SK-N-DZ (cell line): ENCODE measurements at regions not wholly inside any gene's neighbourhood (a gene's known extent, or its start where the extent isn't known, plus 50 kb on each side); places are given as distances from the start of the nearest gene placed in this dataset.

Experiments
- DNase-seq: peaks from one replicate; pipeline ENCODE4 v3.0.0-alpha.2; 2015; ENCODE audit warnings: low spot score

GRCh38 chr7:116418524-116418923 is 81.0 kb upstream of the CAV2 start:
- DNase-seq: no peak

GRCh38 chr7:116420003-116420402 is 79.5 kb upstream of the CAV2 start:
- no peak for DNase-seq

- no peak for DNase-seq
Measured at GRCh38 chr7:116421298-116421697, 78.2 kb upstream of the CAV2 start.

GRCh38 chr7:116422683-116423082 is 76.9 kb upstream of the CAV2 start:
- DNase-seq: no peak

GRCh38 chr7:116423499-116423898 is 76.0 kb upstream of the CAV2 start:
- no peak for DNase-seq

GRCh38 chr7:116425647-116426209 is 73.8 kb upstream of the CAV2 start:
- DNase-seq: no peak

- DNase-seq: no peak
Measured at GRCh38 chr7:116426428-116427156, 72.9 kb upstream of the CAV2 start.

- no peak for DNase-seq
Measured at GRCh38 chr7:116429986-116430619, 69.4 kb upstream of the CAV2 start.

GRCh38 chr7:116431787-116432526 is 67.6 kb upstream of the CAV2 start:
- DNase-seq: no peak

GRCh38 chr7:116432527-116432916 is 67.0 kb upstream of the CAV2 start:
- no peak for DNase-seq

GRCh38 chr7:116433246-116433645 is 66.3 kb upstream of the CAV2 start:
- no peak for DNase-seq

GRCh38 chr7:116434820-116435341 is 64.7 kb upstream of the CAV2 start:
- DNase-seq: no peak

GRCh38 chr7:116436305-116436826 is 63.2 kb upstream of the CAV2 start:
- DNase-seq: no peak

- no peak for DNase-seq
Measured at GRCh38 chr7:116438267-116438666, 61.3 kb upstream of the CAV2 start.

GRCh38 chr7:116439005-116439404 is 60.5 kb upstream of the CAV2 start:
- no peak for DNase-seq

- no peak for DNase-seq
Measured at GRCh38 chr7:116439841-116440549, 59.5 kb upstream of the CAV2 start.

- no peak for DNase-seq
Measured at GRCh38 chr7:116441534-116441933, 58.0 kb upstream of the CAV2 start.

GRCh38 chr7:116443101-116443523 is 56.4 kb upstream of the CAV2 start:
- no peak for DNase-seq

GRCh38 chr7:116443646-116444045 is 55.9 kb upstream of the CAV2 start:
- no peak for DNase-seq

GRCh38 chr7:116445447-116446211 is 53.9 kb upstream of the CAV2 start:
- no peak for DNase-seq
